Stimulated activated CD4-positive, alpha-beta T cell treated with anti-CD3 and anti-CD28 coated beads, TNF-alpha, amount 100 ng/mL, for 48 hours (primary cell): ENCODE measurements at regions not wholly inside any gene's neighbourhood (a gene's known extent, or its start where the extent isn't known, plus 50 kb on each side); places are given as distances from the start of the nearest gene placed in this dataset.
"Not testable (repeated sequence)": the region's sequence is repeated elsewhere in the genome, so short reads cannot be mapped to it uniquely, and the experiment has no call there.

ENCODE experiments used
- DNase-seq, 3 donors: peaks; one replicate each; pipeline ENCODE4 v3.0.0-alpha.2; 2020; ENCODE audit warnings: low read depth in 3 of 3

- no peak for DNase-seq
These were observed 305.8 kb upstream of the GRIA3 start for GRCh38 chrX:122878269-122878668.

DNA sequence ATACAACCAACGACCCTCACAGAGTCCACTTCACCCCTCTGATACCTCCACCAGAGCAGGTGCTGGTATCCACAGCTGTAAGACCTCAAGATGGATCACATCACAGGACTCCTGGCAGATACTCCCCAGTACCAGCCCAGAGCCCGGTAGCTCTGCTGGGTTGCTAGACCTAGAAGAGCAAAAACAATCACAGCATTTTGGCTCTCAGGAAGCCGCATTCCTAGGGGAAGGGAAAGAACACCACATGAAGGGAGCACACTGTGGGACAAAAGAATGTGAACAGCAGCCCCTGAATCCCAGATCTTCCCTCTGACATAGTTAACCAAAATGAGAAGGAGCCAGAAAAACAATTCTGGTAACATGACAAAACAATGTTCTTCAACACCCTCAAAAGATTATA lies 303.1 kb upstream of the GRIA3 start:
- no peak for DNase-seq

GRCh38 chrX:122890729-122891128 lies 293.3 kb upstream of the GRIA3 start:
- DNase-seq: no peak

DNA sequence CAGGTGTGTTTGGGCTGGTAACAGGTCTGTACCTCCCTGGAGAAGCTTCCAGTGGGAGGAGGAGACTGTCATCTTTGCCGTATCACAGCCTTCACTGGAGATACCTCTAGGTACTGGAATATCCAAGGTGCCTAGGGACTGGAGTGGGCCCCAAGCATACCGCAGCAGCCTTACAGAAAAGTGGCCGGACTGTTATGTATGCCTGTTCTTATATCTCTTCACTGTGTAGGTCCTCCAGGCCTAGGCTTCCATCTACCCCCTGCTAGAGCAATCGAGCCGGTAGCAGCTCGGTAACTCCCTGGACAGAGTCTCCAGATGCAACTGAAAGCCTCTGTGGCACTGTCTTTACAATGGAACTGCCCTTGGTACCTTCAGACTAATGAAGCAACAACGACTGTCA lies 277.4 kb upstream of the GRIA3 start:
- DNase-seq: no peak

DNA sequence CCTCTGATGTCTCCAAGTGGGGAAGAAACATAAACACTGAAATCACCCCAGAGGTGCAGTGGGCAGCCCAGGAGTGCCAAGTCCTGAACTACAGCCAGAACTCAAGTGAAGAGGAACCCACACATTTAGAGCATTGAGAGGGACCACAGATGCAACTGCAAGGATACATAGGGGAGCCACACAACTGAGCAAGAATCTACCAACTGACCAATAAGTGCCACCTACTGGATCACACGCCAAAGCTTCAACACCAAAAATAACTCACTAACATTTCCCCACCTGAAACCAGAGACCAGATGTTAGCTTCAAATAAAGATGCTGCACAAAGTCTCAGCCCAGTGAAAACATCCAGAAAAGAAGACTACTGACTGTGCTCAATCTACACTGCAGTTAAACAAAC lies 276.7 kb upstream of the GRIA3 start:
- no peak for DNase-seq

- no peak for DNase-seq
These were observed 273.4 kb upstream of the GRIA3 start for GRCh38 chrX:122910697-122911096.

- DNase-seq: no peak
These were observed 270.9 kb upstream of the GRIA3 start for GRCh38 chrX:122913134-122913533.

- DNase-seq: no peak
These were observed 270.3 kb upstream of the GRIA3 start for GRCh38 chrX:122913764-122914163.

GRCh38 chrX:122914256-122914655 lies 269.8 kb upstream of the GRIA3 start:
- DNase-seq: no peak

DNA sequence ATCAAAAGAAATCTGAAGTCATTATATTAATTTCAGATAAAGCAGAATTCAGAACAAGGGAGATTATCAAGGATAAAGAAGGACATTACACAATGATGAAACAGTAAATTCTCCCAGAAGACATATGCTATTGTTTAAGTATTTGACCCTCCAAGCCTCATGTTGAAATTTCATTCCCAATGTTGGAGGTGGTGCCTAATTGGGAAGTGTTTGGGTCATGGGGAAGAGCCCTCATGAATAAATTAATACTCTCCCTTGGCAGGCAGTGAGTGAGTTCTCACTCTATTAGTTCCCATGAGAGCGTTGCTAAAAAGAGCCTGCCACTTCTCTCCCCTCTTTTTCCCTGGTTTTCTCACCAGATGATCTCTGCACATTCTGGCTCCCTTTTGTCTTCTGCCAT lies 249.9 kb upstream of the GRIA3 start:
- DNase-seq: no peak

DNA sequence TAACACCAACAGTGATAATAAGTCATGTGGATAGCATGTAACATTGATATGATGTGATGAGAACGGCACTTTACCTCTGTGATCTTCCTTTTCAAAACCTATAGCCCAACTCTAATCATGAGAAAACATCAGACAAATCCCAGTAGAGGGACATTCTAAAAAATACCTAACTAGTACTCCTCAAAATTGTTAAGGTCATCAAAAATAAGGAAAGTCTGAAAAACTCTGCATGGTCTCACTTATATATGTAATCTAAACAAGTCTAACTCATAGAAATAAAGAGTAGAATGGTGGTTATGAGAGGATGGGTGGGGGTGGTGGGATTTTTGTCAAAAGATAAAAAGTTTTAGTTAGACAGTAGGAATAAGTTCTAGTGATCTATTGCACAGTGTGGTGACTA lies 243.9 kb upstream of the GRIA3 start:
- DNase-seq: no peak

GRCh38 chrX:122941806-122942205 lies 242.3 kb upstream of the GRIA3 start:
- DNase-seq: no peak

DNA sequence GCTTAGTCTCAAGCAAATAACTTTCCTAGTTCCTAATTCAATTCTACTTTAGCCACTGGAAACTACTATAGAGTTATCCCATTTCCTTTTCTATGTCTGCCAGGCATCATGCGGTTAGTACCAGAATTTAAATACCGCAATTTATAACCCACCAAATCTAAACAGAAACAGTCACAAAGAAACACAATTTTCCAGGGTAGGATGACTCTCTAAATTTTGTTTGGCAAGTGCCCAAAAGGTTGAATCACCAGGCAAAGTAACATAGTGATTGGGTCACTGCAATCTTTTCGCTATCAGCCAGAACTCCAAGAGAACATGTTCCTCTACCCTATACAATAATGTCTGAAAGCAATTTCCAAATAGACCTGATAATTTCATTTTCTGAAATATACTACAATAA lies 240.2 kb upstream of the GRIA3 start:
- DNase-seq: no peak

DNA sequence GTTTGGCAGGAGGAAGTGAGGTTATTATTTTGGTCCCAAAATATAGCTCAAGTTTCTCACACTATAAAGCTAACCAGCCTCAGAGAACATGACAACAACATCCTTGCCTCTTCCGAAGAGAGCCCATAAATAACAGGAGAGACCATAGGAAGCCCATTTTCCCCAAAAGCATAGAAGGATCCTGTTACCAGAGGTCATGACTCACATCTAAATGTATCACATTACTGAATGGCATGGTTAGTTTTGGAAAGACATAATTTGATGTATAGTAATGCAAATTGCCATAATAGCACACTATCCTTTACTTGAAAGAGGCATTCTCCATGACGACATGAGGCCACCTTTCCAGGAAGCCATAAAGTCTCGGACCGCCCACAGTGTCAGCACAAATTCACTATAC lies 238.8 kb upstream of the GRIA3 start:
- no peak for DNase-seq

DNA sequence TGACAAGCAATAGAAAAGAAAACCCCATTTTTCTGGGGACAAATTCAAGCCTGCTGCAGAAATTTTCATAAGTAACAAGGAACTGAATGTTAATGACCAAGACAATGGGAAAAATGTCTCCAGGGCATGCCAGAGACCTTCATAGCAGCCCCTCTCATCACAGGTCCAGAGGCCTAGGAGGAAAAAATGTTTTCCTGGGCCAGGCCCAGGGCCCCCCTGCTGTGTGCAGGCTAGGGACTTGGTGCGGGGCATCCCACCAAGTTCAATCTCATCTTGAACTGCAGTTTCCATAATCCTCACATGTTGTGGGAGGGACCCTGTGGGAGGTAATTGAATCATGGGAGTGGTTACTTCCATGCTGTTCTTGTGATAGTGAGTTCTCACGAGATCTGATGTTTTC lies 211.5 kb upstream of the GRIA3 start:
- no peak for DNase-seq

DNA sequence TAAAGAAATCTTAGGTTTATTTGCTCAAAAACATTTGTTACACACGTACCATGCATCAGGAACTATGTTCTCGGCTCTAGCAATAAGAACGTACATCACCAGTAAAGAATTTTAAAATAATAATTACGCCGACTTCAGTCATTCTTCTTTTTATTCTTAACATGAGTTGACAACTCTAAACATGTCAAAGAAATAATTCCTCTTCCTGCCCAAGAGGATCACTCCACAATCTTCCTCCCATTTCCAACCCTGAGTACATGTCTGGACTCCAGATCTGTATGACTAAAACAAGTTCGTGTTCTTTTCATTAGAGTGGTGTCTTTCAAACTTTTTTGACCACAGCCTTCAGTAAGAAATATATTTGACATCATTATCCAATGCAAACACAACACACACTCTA lies 201.6 kb upstream of the GRIA3 start:
- DNase-seq: no peak

DNA sequence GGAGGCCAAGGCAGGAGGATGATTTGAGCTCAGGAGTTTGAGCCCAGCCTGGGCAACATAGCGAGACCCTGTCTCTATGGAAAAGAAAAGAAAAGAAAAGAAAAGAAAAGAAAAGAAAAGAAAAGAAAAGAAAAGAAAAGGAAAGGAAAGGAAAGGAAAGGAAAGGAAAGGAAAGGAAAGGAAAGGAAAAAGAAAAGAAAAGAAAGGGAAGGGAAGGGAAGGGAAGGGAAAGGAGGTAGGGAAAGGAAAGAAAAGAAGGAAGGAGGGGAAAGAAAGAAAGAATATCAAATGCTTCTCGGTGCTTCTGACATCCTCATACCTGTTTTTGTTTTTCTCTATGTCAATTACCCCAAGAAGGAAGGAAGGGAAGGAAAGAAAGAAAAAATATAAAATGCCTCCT lies 181.2 kb upstream of the GRIA3 start:
- DNase-seq: not testable (repeated sequence)

- no peak for DNase-seq
These were observed 170.9 kb upstream of the GRIA3 start for GRCh38 chrX:123013141-123013540.

- DNase-seq: no peak
These were observed 147.7 kb upstream of the GRIA3 start for GRCh38 chrX:123036401-123036800.

- no peak for DNase-seq
These were observed 134.9 kb upstream of the GRIA3 start for GRCh38 chrX:123049071-123049625.

- no peak for DNase-seq
These were observed 123.1 kb upstream of the GRIA3 start for GRCh38 chrX:123060986-123061385.

DNA sequence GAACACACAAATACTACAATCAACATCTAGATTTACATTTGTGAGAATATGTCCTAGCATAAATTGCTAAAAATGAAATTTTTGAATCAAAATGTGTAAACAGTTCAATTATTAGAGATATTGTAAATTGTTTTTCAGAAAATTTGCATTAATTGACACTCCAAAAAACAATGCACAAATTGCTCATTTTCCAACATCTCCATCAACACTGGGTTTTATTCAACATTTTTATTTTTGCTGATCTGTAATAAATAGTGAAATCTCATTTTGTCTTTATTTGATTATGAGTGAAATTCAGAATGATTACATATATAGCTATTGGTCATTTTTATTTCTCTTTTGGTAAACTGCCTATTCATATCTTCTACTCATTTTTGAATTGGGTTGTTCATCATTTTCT lies 120.0 kb upstream of the GRIA3 start:
- no peak for DNase-seq

GRCh38 chrX:123072686-123073385 lies 111.2 kb upstream of the GRIA3 start:
- DNase-seq: no peak

- no peak for DNase-seq
These were observed 108.0 kb upstream of the GRIA3 start for GRCh38 chrX:123075947-123076561.
